Retinal pigment epithelial cell (primary cell): ENCODE measurements at regions not wholly inside any gene's neighbourhood (a gene's known extent, or its start where the extent isn't known, plus 50 kb on each side); places are given as distances from the start of the nearest gene placed in this dataset.

ENCODE experiments used
- DNase-seq: peaks from one replicate; pipeline ENCODE4 v3.0.0-alpha.2; 2010; ENCODE audit warnings: low read depth
- H3K4me3 ChIP-seq: 2 replicates; pipeline ENCODE4 v1.5.1; 2011; ENCODE audit warnings: mild to moderate bottlenecking, low read length, control low read depth, moderate library complexity
- CTCF ChIP-seq: conservative IDR thresholded peaks from 2 replicates; pipeline ENCODE4 v1.5.1; 2011; ENCODE audit warnings: low read depth, low read length, control low read depth, inconsistent platforms

- no peak overlapping the region for H3K4me3 ChIP-seq
- no peak for DNase-seq
- no peak for TF ChIP-seq CTCF
Measured at GRCh38 chr13:73129023-73129422, 70.2 kb downstream of the KLF5 start.
